ENCODE measurements at regions not wholly inside any gene's neighbourhood (a gene's known extent, or its start where the extent isn't known, plus 50 kb on each side); places are given as distances from the start of the nearest gene placed in this dataset.

GRCh38 chr19:32246006-32246405 is 99.4 kb upstream of the ZNF507 start:
- Histone ChIP-seq H3K27me3 (ENCODE audit: insufficient read depth, low read length) (no peaks in the 10 kb centered on the region), H3K9me3 (ENCODE audit: insufficient read depth, low read depth, low read length) (no peaks in the 10 kb centered on the region), H3K36me3 (ENCODE audit: insufficient read depth, low read length) (no peaks in the 10 kb centered on the region), H2AFZ (ENCODE audit: low read depth, low read length) (no peak overlapping the region), H3K27ac (ENCODE audit: low read depth, low read length) (no peak overlapping the region), H3K4me2 (ENCODE audit: low read length) (no peak overlapping the region), H3K9ac (ENCODE audit: low read length) (no peak overlapping the region), H4K20me1 (ENCODE audit: insufficient read depth, low read length) (no peaks in the 10 kb centered on the region), H3K4me3 (ENCODE audit: insufficient read depth, low read depth, low read length) (no peak overlapping the region), H3K79me2 (ENCODE audit: insufficient read depth, low read length) (no peaks in the 10 kb centered on the region), H3K4me1 (ENCODE audit: insufficient read depth, low read length) (no peaks in the 10 kb centered on the region)
- FAIRE-seq (no peak), DNase-seq (ENCODE audit: low read depth) (no peak)
- Mint-ChIP-seq H3K36me3 (ENCODE audit: low read depth, unreplicated experiment) (no peaks in the 10 kb centered on the region), H3K27me3 (ENCODE audit: low read depth, unreplicated experiment) (peaks cover 27% of the 10 kb centered on the region), H3K4me3 (ENCODE audit: unreplicated experiment) (no peak overlapping the region), H3K27ac (ENCODE audit: unreplicated experiment) (no peak overlapping the region), H3K9me3 (ENCODE audit: unreplicated experiment) (no peaks in the 10 kb centered on the region), H3K4me1 (ENCODE audit: low read depth, unreplicated experiment) (no peaks in the 10 kb centered on the region)
- no peak for TF ChIP-seq CTCF (IDR thresholded peaks at IDR 0.05; ENCODE audit: insufficient read depth, low read depth, low read length)
- no peak for TF ChIP-seq EZH2 (IDR thresholded peaks at IDR 0.05; ENCODE audit: insufficient read depth, low read length)

GRCh38 chr19:32251634-32252332 is 93.6 kb upstream of the ZNF507 start:
- Histone ChIP-seq H4K20me1 (ENCODE audit: insufficient read depth, low read length) (no peaks in the 10 kb centered on the region), H3K79me2 (ENCODE audit: insufficient read depth, low read length) (no peaks in the 10 kb centered on the region), H3K4me3 (ENCODE audit: insufficient read depth, low read depth, low read length) (no peak overlapping the region), H3K4me2 (ENCODE audit: low read length) (no peak overlapping the region), H3K27me3 (ENCODE audit: insufficient read depth, low read length) (no peaks in the 10 kb centered on the region), H3K27ac (ENCODE audit: low read depth, low read length) (no peak overlapping the region), H2AFZ (ENCODE audit: low read depth, low read length) (no peak overlapping the region), H3K9me3 (ENCODE audit: insufficient read depth, low read depth, low read length) (no peaks in the 10 kb centered on the region), H3K4me1 (ENCODE audit: insufficient read depth, low read length) (no peaks in the 10 kb centered on the region), H3K9ac (ENCODE audit: low read length) (no peak overlapping the region), H3K36me3 (ENCODE audit: insufficient read depth, low read length) (no peaks in the 10 kb centered on the region)
- H3K4me3 Mint-ChIP-seq (ENCODE audit: unreplicated experiment): no peak overlapping the region
- no peak for TF ChIP-seq CTCF (IDR thresholded peaks at IDR 0.05; ENCODE audit: insufficient read depth, low read depth, low read length)
- TF ChIP-seq EZH2 (IDR thresholded peaks at IDR 0.05; ENCODE audit: insufficient read depth, low read length): no peak
- no peaks in the 10 kb centered on the region for H3K4me1 Mint-ChIP-seq (ENCODE audit: low read depth, unreplicated experiment)
- DNase-seq (ENCODE audit: low read depth): no peak
- H3K27me3 Mint-ChIP-seq (ENCODE audit: low read depth, unreplicated experiment): peaks cover 53% of the 10 kb centered on the region
- no peak overlapping the region for H3K27ac Mint-ChIP-seq (ENCODE audit: unreplicated experiment)
- no peaks in the 10 kb centered on the region for H3K9me3 Mint-ChIP-seq (ENCODE audit: unreplicated experiment)
- FAIRE-seq: no peak
- no peaks in the 10 kb centered on the region for H3K36me3 Mint-ChIP-seq (ENCODE audit: low read depth, unreplicated experiment)

GRCh38 chr19:32252333-32252669 is 93.1 kb upstream of the ZNF507 start:
- Histone ChIP-seq H3K36me3 (ENCODE audit: insufficient read depth, low read length) (no peaks in the 10 kb centered on the region), H3K9me3 (ENCODE audit: insufficient read depth, low read depth, low read length) (no peaks in the 10 kb centered on the region), H3K79me2 (ENCODE audit: insufficient read depth, low read length) (no peaks in the 10 kb centered on the region), H3K4me2 (ENCODE audit: low read length) (no peak overlapping the region), H3K27me3 (ENCODE audit: insufficient read depth, low read length) (no peaks in the 10 kb centered on the region), H3K4me1 (ENCODE audit: insufficient read depth, low read length) (no peaks in the 10 kb centered on the region), H4K20me1 (ENCODE audit: insufficient read depth, low read length) (no peaks in the 10 kb centered on the region), H3K4me3 (ENCODE audit: insufficient read depth, low read depth, low read length) (no peak overlapping the region), H3K9ac (ENCODE audit: low read length) (no peak overlapping the region), H3K27ac (ENCODE audit: low read depth, low read length) (no peak overlapping the region), H2AFZ (ENCODE audit: low read depth, low read length) (no peak overlapping the region)
- no peak overlapping the region for H3K27ac Mint-ChIP-seq (ENCODE audit: unreplicated experiment)
- H3K4me3 Mint-ChIP-seq (ENCODE audit: unreplicated experiment): no peak overlapping the region
- H3K9me3 Mint-ChIP-seq (ENCODE audit: unreplicated experiment): no peaks in the 10 kb centered on the region
- FAIRE-seq (no peak), DNase-seq (ENCODE audit: low read depth) (no peak)
- TF ChIP-seq EZH2 (IDR thresholded peaks at IDR 0.05; ENCODE audit: insufficient read depth, low read length): no peak
- no peak for TF ChIP-seq CTCF (IDR thresholded peaks at IDR 0.05; ENCODE audit: insufficient read depth, low read depth, low read length)
- H3K27me3 Mint-ChIP-seq (ENCODE audit: low read depth, unreplicated experiment): peaks cover 56% of the 10 kb centered on the region
- H3K36me3 Mint-ChIP-seq (ENCODE audit: low read depth, unreplicated experiment): no peaks in the 10 kb centered on the region
- H3K4me1 Mint-ChIP-seq (ENCODE audit: low read depth, unreplicated experiment): no peaks in the 10 kb centered on the region

All from astrocyte (in vitro differentiated cells and primary cell).